Activated naive CD4-positive, alpha-beta T cell treated with anti-CD3 and anti-CD28 coated beads for 36 hours (primary cell): ENCODE measurements at regions not wholly inside any gene's neighbourhood (a gene's known extent, or its start where the extent isn't known, plus 50 kb on each side); places are given as distances from the start of the nearest gene placed in this dataset.
"Not testable (repeated sequence)": the region's sequence is repeated elsewhere in the genome, so short reads cannot be mapped to it uniquely, and the experiment has no call there.

Experiments
- CTCF ChIA-PET: fragments of 350-600 bp; sonication (Branson Sonifier 250); formaldehyde crosslinking; loops from one replicate; lab custom pipeline; 2021; ENCODE audit warnings: antibody characterized with exemption; lab: Charles Lee
- DNase-seq: peaks from one replicate; pipeline ENCODE4 v3.0.0-alpha.2; 2020
- H3K27ac Mint-ChIP-seq: one replicate; pipeline ENCODE4 v1.8.0; 2021; ENCODE audit warnings: mild to moderate bottlenecking, mixed read lengths
- H3K27me3 Mint-ChIP-seq: one replicate; pipeline ENCODE4 v1.8.0; 2021; ENCODE audit warnings: low read depth, mixed read lengths
- H3K36me3 Mint-ChIP-seq: one replicate; pipeline ENCODE4 v1.8.0; 2021; ENCODE audit warnings: low read depth, mixed read lengths
- H3K4me1 Mint-ChIP-seq: one replicate; pipeline ENCODE4 v1.8.0; 2021; ENCODE audit warnings: low read depth, mixed read lengths
- H3K4me3 Mint-ChIP-seq: one replicate; pipeline ENCODE4 v1.8.0; 2021; ENCODE audit warnings: mild to moderate bottlenecking, moderate library complexity, mixed read lengths
- H3K9me3 Mint-ChIP-seq: one replicate; pipeline ENCODE4 v1.8.0; 2021; ENCODE audit warnings: mixed read lengths
- intact Hi-C: fragments of 100-400 bp; cut with micrococcal nuclease; formaldehyde crosslinking; loops from one replicate; pipeline ENCODE4 v1.15.1; 2023

DNA sequence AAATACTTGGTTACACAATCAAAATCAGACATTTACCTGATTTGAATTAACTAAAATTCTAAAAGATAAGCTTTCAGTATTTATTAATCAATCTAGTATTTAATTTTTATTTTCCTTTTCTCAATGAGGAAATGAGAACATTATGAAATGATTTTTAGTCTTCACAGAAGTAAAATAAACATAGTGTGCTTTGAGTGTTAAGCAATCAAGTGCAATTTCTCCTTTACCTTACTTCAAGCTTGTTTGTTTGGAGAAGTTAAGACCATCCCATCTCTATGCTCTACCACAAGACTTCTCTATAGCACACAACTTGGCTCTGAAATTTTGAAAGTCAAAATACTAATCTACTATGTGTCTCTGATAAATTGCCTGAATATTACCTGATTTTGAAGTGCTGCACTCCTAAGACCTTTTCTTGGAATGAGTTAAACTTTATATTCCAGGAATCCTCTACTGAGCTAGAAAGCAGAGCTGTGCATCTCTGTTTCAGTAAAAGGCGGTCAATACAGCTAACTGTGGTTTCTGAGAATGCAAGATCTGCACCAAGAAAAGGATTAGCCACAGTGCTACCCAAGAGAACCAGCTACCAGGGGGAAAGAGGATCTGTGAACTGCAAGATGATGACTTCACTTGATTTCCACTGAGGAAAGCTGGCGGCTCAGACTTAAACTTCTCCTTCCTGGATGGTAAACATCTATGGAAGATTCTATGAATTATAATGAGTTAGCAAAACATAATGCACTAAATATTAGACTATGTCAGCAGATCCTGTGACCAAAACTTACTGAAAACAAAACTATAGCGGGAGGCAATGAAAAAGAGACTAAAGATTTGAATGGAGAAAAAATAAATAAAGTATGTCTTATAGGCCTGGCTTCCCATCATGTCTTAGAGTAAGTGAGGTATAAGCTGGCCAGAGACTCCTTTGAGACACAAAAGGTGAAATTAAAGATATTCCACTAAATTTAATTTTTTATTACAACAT is 358.7 kb downstream of the TUBA3C start:
- intact Hi-C loops, H3K4me3 Mint-ChIP-seq, DNase-seq, H3K27ac Mint-ChIP-seq, CTCF ChIA-PET, H3K4me1 Mint-ChIP-seq, H3K36me3 Mint-ChIP-seq, H3K9me3 Mint-ChIP-seq, H3K27me3 Mint-ChIP-seq: not testable (repeated sequence)

DNA sequence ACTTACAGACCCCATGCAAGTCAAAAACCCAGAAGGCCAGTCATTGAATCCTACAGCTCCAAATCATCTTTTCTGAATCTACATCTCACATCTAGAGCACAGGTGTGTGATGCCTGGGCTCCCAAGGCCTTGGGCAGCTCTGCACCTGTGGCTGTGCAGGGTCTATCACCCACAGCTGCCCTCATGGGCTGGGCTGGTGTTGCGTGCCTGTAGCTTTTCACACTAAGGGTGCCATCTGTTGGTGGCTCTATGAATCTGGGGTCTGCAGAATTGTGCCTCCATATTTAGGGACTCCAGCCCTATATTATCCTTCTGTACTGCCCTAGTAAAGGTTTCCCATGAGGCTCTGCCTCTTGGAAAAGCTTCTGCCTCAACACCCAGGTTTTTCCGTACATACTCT is 407.6 kb downstream of the TUBA3C start:
- H3K9me3 Mint-ChIP-seq, intact Hi-C loops, H3K27ac Mint-ChIP-seq, DNase-seq, H3K4me3 Mint-ChIP-seq, H3K27me3 Mint-ChIP-seq, H3K4me1 Mint-ChIP-seq, H3K36me3 Mint-ChIP-seq, CTCF ChIA-PET: not testable (repeated sequence)

DNA sequence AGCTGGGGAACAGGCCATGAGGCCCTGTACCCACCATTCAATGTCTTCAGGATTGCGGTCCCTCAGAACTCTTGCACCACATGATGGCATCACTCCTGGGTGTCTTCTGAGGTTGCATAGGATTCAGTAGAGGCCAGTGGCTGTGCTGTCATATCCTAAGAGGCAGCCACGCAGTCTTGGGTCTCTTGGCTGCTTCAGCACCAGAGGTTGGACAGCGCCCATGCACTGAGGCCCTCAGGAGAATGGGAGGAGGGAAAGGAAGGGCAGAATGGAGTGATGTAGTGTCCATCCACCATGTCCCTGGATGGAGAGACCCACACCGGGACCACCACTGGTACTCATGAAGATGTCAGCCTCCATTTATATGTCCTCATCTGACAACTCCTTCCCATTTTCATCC is 439.9 kb downstream of the TUBA3C start:
- H3K36me3 Mint-ChIP-seq, H3K4me3 Mint-ChIP-seq, H3K4me1 Mint-ChIP-seq, H3K9me3 Mint-ChIP-seq, CTCF ChIA-PET, H3K27ac Mint-ChIP-seq, intact Hi-C loops, H3K27me3 Mint-ChIP-seq: not testable (repeated sequence)
- peak; percentile 6 for DNase-seq

DNA sequence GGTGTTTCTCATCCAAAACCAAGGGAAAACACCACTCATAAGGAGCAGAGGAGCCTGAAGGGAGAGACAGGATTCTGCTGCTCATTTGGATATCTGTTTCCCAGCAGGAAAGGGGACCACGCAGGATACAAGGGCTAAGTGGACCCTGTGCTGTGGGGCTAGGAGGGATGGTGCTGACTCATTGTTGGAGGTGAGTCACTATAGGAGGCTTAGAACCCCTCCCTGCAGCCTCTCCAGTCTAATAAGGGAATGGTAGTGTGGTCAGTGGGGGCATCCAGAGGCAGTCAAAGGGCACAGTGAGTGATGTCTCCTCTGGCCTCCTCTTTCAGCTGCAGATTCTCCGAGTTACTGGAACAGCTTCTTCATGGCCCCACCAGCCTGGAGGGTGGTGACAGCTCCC is 442.3 kb downstream of the TUBA3C start:
- DNase-seq, result no peak
- no peaks in the 10 kb centered on the region for H3K36me3 Mint-ChIP-seq
- H3K27ac Mint-ChIP-seq, result no peak overlapping the region
- intact Hi-C loops, result no loop called here
- H3K27me3 Mint-ChIP-seq, result no peaks in the 10 kb centered on the region
- no peaks in the 10 kb centered on the region for H3K4me1 Mint-ChIP-seq
- peaks cover 2% of the 10 kb centered on the region for H3K9me3 Mint-ChIP-seq
- CTCF ChIA-PET, result no interaction called here
- no peak overlapping the region for H3K4me3 Mint-ChIP-seq

DNA sequence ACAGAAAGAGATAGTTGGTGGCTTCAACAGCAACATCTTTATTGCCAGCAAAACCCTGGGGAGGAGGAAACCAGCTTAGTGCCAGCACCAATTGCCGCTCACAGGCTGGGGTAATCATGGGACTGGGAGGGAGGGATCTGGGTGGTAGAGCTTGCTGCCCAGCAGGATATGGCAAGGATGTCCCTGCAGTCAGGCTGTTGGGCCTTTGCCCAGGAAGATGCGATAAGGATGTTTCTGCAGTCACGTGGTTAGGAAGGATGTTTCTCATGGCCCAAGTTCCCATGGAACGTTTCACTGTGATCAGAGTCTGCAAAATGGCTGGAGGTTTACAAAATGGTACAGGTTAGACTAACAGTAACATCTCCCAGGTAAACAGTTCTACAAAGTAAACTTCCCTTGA is 443.5 kb downstream of the TUBA3C start:
- H3K9me3 Mint-ChIP-seq, H3K27ac Mint-ChIP-seq, intact Hi-C loops, CTCF ChIA-PET, DNase-seq, H3K27me3 Mint-ChIP-seq, H3K4me3 Mint-ChIP-seq, H3K4me1 Mint-ChIP-seq, H3K36me3 Mint-ChIP-seq: not testable (repeated sequence)

DNA sequence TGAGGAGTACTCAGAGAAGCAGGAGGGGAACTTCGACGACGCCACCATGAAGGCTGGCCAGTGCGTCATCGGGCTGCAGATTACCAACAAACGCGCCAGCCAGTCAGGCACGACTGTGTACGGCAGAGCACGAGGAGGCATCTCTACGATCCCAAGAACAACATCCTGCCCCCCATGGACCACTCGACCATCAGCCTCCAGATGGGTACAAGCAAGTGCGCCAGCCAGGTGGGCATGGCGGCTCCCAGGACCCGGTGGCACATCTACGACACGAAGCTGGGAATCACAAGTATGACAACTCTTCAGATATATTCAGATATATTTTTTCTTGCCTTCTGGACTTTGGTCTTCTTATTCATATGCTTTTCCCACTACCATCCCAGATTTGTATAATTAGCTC is 454.5 kb downstream of the TUBA3C start:
- H3K4me3 Mint-ChIP-seq, intact Hi-C loops, H3K4me1 Mint-ChIP-seq, H3K36me3 Mint-ChIP-seq, CTCF ChIA-PET, H3K27me3 Mint-ChIP-seq, H3K27ac Mint-ChIP-seq, H3K9me3 Mint-ChIP-seq, DNase-seq: not testable (repeated sequence)

DNA sequence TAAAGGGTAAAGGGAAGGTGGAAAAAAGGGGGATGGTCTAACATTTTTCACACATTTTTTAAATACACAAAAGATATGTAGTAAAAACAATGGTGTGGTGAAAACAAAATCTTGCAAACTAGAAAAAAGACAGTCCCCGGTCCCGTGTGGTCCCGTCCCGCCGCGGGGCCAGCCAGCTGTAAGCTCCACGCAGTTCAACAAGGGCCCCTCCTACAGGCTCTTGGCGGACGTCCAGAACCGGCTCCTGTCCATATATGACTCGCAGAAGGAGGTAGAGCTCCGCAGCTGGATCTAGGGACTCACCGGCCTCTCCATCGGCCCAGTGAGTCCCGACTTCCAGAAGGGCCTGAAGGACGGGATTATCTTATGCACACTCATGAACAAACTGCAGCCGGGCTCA is 455.1 kb downstream of the TUBA3C start:
- intact Hi-C loops, DNase-seq, H3K4me3 Mint-ChIP-seq, H3K9me3 Mint-ChIP-seq, H3K36me3 Mint-ChIP-seq, CTCF ChIA-PET, H3K27me3 Mint-ChIP-seq, H3K27ac Mint-ChIP-seq, H3K4me1 Mint-ChIP-seq: not testable (repeated sequence)

DNA sequence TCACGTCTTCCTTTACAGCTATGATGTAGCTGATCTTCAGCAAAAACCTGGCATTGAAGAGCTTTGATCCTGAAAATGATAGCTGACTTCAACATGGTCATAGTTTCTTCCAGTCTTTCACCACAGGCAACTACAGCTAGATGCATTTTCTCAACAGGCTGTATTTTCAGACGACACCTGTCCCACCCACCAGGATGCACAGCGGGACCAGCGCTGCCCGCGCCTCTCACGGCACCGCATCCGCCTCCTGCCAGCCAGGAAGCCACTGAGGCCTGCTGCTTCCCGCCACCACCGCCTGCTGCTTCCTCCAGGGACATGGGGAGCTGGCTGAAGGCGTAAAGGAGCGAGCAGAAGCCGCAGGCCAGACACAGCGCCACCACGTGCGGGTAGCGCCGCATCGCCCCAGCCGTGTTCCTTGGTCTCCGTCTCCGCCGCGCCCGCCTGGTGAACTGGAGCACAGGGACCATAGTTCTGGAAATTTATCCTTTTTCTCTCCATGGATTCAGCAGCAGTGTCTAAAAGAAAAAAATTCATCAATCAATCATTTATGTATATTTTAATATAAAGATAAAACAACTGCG is 456.3 kb downstream of the TUBA3C start:
- H3K27me3 Mint-ChIP-seq, DNase-seq, H3K9me3 Mint-ChIP-seq, CTCF ChIA-PET, H3K36me3 Mint-ChIP-seq, H3K27ac Mint-ChIP-seq, intact Hi-C loops, H3K4me1 Mint-ChIP-seq, H3K4me3 Mint-ChIP-seq: not testable (repeated sequence)

DNA sequence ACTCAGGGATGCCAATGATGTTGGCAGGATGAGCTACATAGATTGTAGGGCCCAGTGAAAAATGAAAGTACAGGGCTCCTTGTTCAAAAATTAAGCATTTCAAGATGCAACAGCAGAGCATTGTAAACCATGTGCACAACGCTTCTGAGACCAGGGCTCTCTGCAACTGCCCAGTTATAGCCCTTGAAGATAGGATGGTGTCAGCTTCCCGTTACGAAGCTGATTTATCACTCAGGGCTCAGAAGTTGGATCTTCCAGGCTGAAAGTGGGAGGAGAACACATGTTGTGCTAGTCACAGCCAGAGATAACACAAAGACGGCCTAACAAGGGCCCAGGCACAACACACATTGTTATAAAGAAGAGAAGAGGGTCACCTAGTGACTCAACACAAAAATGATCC is 466.7 kb downstream of the TUBA3C start:
- intact Hi-C loops, result no loop called here
- H3K4me3 Mint-ChIP-seq, result no peak overlapping the region
- H3K27ac Mint-ChIP-seq, result no peak overlapping the region
- H3K36me3 Mint-ChIP-seq, result no peaks in the 10 kb centered on the region
- peaks cover 10% of the 10 kb centered on the region for H3K27me3 Mint-ChIP-seq
- H3K4me1 Mint-ChIP-seq, result no peaks in the 10 kb centered on the region
- no peak for DNase-seq
- H3K9me3 Mint-ChIP-seq, result no peaks in the 10 kb centered on the region
- CTCF ChIA-PET, result no interaction called here

DNA sequence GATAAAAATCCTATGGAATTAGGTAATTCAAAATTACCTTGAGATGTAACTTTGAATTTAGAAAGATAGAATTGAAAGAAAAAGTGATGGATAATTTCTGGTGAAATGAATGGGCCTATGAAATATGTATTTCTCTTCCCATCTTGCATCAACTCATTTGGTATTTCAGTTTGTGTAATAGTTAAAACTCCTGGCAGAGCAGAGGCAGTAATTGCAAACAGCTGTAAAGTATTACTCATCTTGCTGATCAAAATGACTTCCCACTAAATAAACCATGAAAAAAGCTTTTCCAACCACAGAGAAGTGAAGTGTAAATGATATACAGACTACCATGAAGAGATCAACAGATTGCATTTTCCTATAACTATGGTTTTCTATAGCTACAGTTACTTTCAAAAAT is 471.0 kb downstream of the TUBA3C start:
- H3K4me1 Mint-ChIP-seq, H3K9me3 Mint-ChIP-seq, DNase-seq, H3K27ac Mint-ChIP-seq, H3K27me3 Mint-ChIP-seq, CTCF ChIA-PET, H3K36me3 Mint-ChIP-seq, H3K4me3 Mint-ChIP-seq, intact Hi-C loops: not testable (repeated sequence)

DNA sequence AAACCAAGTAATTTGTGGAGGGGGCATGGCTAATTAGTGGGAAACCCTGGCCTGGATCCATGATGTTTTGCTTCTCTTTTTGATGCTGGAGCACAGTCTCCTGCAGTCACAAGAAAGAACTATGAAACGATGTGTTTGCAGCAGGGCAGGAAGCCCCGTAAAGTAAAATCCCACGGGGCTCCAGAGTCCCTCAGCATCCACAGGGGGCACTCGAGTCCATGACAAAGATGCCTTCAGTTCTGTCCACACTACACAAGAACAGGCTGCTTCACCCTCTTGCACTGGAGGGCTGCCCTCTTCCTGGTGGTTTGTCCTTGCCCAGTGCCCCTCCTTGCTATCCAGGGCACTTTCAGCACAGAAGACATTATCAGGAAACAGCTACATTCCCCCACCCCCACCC is 475.1 kb downstream of the TUBA3C start:
- H3K36me3 Mint-ChIP-seq, intact Hi-C loops, H3K27ac Mint-ChIP-seq, H3K4me1 Mint-ChIP-seq, H3K4me3 Mint-ChIP-seq, H3K27me3 Mint-ChIP-seq, H3K9me3 Mint-ChIP-seq, CTCF ChIA-PET: not testable (repeated sequence)
- DNase-seq, result peak; percentile 14

DNA sequence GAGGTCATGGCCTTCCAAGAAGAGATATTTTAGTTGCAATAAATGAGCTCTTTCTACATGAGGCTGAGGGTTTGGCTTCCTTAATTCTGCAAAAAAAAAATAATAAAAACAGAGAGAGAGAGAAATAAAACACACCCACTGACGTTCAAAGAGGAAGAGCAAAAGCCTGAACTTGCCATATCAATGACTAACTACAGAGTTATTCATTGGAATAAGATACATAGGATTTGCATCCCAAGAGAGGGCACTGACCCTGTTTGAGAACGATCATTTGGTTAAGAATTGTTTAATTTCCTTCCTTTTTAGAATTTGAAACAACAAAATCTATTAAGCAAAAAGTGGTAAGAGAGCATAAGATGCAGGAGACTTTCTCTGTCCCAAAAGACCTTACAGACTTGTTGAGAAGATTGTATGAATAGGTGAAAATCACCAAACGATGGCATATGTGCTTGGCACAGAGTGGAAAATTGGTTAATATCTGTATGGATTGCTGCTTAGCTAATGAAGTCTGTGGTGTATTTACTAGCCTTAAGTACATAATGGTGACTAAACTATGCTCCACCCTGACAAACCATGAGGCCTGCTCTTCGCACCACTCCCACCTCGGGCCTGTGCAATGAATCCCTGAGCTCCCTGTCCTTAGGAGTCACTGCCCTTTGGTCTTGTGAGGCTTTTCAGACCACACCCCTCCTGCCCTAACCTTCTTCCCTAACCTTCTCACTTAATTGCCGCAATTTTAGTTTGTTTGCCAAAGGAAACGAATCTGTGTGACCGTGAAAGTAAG is 479.0 kb downstream of the TUBA3C start:
- H3K4me1 Mint-ChIP-seq, H3K27me3 Mint-ChIP-seq, H3K9me3 Mint-ChIP-seq, DNase-seq, H3K36me3 Mint-ChIP-seq, H3K27ac Mint-ChIP-seq, H3K4me3 Mint-ChIP-seq, CTCF ChIA-PET, intact Hi-C loops: not testable (repeated sequence)
